ENCODE measurements at regions not wholly inside any gene's neighbourhood (a gene's known extent, or its start where the extent isn't known, plus 50 kb on each side); places are given as distances from the start of the nearest gene placed in this dataset.
A peak's percentile ranks its signal among the peaks of the same experiment; 100 is the strongest.
"Not testable (repeated sequence)": the region's sequence is repeated elsewhere in the genome, so short reads cannot be mapped to it uniquely, and the experiment has no call there.

DNA sequence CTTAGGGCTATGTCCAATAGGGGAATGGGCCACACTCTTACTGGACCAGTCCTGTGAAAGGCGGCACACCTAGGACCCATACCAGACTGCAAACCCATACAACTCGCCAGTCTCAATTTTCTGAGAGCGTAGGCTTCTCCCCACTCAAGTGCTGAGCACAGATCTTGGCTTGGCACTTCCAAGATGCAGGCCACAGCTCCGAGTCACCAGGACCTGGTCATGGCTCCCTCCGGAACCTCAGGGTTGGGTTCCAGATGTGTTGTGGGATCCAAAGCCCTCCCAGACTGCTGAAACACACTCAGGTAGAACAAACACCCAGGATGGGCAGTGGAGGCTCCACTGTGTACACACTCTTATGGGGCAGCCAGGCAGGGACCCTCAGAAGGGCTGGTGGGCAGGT is 103.3 kb downstream of the TMEM144 start:
- DNase-seq (no peak), ATAC-seq (no peak)
- intact Hi-C loops (cut with DNase I, micrococcal nuclease) = no loop called here

DNA sequence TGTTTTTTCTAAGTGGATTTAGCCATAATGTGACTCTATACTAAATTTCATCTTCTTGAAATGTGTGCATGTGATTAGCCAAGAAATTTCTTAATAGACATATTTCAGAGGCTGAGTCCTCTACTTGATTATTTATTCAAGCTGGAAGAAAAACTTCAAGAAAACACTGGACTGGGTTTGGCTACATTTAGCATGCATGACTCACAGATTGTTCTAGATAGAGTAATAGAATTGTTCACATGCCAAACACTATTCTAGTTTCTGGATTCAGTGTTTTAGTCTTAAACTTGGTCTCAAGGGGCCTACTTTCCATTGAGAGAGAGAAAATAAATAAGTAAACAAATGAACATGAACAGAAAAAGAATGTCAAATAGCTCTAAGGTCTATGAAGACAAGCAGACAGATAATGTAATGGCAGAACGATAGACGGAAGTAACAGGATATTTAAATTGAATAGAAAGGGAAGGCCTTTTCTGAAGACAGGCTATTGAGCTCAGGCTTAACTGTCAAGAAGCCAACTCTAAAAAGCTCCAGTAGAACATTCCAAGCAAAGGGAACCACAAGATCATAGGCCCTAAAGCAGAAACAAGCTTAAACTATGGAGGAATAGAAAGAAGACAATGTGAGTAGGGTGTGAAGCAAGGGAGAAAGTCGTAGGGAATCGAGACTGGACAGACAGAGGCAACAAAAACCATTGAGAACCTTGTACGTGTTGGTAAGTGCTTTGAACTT is 104.6 kb downstream of the TMEM144 start:
- intact Hi-C loops (cut with DNase I, micrococcal nuclease) = no loop called here
- DNase-seq (no peak), ATAC-seq (no peak)

DNA sequence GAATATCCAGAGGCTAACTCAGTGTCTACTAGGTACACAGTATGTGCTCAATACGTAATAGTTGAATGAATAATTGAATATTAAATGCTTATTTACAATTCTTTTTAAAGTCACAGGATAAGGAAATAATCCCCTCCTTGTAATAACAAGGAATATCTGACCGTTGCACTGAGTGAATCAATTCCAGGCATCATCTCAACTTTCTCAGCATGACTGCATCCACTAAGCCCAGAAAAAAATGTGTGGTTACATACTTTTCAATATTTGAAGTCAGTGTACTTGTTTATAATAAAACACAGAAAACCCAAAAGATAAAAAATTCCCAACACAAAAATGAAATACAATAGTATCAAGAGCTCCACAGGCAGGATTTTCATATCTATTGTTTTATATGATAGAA is 105.4 kb downstream of the TMEM144 start:
- no peak for DNase-seq
- no peak for ATAC-seq
- intact Hi-C loops (cut with DNase I, micrococcal nuclease) = no loop called here

DNA sequence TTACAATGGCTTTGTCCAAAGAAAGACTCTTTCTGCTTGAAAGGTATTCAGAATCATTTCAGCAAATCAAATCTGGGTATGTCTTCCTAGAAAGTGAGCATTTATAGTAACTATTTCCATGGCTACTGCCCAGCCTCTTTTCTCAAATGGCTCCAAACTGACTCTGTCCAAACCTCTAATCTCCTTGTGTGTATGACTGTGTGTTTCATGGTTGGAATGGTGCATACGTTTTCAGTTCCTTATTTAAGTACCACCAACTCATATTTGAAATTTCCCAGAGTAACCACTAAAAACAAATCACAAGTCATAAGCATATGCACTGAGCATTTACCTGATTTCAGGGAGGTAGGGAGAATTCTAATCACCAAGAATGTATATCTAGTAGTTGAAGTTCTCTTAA is 106.0 kb downstream of the TMEM144 start:
- ATAC-seq = no peak
- DNase-seq = no peak
- intact Hi-C loops (cut with DNase I, micrococcal nuclease) = no loop called here

DNA sequence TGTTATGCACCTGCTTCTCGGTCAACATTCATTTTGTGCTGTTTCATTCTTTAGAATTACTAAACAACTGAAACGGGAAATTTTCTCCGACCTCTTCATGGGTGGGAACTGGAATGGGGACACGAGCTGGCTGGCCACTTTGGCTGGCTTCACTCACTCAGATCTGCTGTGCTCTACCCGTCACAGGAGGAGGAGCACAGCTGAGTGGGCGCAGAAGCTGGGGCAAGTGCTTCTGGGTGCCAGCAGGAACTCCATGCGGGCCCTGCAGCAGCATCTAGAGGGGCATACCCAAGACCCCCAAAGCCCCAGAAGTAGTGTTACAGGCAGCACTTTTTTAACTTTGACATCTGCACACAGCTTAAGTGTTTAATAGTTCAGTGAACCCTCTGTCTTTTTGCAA is 109.6 kb downstream of the TMEM144 start:
- no peak for ATAC-seq
- no peak for DNase-seq
- intact Hi-C loops (cut with DNase I, micrococcal nuclease) = no loop called here

DNA sequence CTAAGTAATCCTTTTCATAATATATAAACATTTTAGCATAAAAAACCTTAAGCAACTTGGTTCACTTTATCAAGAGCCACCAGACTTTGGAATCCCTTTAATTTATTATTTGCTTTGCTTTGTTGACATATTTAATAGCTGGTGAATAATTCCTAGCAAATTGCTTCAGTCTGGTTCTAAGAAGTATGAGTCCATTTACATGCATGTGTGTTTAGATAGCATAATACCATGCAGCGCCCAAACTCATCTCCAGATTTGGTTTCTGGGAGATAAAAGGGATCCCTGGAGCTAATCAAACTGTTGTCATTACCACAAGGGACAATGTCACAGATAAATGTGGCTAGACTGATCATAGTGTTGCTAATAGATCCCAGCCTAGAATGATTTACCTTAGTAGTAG is 111.8 kb downstream of the TMEM144 start:
- intact Hi-C loops (cut with DNase I, micrococcal nuclease) = no loop called here
- ATAC-seq (no peak), DNase-seq (no peak)

DNA sequence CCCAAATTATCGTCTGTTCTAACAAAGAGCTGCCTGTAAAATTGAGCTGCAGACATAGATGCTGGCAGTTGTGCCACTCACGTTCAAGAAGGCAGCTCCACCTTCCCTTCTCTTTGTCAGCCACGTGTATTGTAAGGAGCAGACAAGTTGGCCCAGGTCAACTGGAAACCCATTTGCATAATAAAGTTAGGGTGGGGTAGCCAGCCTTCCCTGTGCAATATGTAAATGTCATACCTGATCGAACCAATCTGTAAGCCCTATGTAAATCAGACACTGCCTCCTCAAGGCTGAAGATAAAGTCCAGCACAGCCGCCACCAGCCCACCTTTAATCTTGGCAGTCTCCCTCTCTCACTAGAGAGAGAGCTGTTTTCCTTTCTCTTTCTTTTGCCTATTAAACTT is 117.2 kb downstream of the TMEM144 start:
- intact Hi-C loops (cut with DNase I, micrococcal nuclease) = no loop called here
- no peak for DNase-seq
- ATAC-seq = peak; percentile 66

DNA sequence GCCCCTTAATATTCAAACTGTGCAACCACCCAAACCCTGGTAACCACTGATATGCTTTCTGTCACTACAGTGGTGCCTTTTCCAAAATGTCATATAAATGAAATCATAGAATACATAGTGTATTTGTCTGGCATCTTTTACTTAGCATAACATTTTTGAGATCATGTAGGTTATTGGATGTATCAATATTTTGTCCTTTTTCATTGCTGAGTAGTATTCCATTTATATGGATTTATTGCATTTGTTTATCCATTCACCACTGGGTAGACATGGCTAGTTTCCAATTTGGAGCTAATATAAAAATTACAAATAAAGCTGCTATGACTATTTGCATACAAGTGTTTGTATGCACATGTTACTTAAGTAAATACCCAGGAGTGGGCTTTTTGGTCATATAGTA is 121.6 kb downstream of the TMEM144 start:
- ATAC-seq = no peak
- DNase-seq = no peak
- intact Hi-C loops (cut with DNase I, micrococcal nuclease) = no loop called here

DNA sequence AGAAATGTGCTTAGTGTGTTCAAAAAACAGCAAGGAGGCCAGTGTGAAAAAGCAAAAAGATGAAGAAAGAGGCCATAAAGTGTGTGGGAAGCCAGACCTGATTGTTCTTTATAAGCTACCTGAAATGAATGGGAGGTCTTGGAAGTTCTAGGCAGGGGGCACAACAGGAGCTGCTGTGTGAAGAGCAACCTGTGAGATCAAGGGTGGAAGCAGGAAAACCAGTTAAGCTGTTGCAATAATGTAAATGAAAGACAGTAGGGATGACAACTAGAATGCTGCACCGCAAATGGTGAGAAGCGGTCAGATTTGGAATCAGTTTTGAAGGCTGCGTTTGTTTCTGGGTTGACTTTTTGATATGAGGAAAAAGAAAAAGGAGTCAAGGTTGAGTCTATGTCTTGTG is 123.5 kb downstream of the TMEM144 start:
- DNase-seq = no peak
- intact Hi-C loops (cut with DNase I, micrococcal nuclease) = no loop called here
- ATAC-seq = no peak

DNA sequence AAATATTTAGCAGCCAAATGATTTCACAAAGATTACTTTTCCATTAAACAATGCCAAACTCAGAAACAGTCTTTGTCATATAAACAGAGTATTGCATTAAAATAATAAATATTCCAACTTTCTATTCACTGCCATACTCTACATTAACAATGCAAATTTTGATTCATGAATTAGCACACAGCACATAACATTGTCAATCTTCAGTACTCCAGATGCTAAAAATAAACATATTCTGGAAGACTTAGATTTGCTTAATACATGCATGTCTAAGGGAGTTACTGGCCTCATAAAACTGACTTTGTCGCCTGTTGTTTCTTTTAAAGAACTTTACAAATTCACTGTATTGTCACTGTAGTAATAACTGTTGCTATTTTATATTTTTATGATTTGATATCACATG is 131.6 kb downstream of the TMEM144 start:
- no peak for DNase-seq
- ATAC-seq = no peak
- intact Hi-C loops (cut with DNase I, micrococcal nuclease) = no loop called here

DNA sequence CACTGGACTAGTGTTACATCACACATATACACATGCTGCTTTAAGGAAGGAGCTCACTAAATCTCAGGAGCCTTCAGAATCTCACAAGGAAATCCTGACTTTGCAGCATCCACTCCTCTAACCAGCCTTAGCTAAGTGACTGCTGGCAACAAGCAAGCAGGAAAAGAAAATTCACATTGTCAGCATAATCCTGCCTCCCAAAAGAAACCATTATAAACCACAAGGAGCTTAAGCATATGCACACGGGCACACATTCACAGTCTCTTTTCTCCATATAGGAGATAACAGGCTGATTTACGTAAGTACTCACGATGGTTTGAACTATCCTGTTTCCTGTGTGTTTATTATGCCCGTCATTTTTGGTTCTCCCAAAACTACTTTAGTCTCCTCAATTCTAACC is 136.3 kb downstream of the TMEM144 start:
- intact Hi-C loops (cut with DNase I, micrococcal nuclease) = no loop called here
- ATAC-seq = no peak
- DNase-seq = no peak

DNA sequence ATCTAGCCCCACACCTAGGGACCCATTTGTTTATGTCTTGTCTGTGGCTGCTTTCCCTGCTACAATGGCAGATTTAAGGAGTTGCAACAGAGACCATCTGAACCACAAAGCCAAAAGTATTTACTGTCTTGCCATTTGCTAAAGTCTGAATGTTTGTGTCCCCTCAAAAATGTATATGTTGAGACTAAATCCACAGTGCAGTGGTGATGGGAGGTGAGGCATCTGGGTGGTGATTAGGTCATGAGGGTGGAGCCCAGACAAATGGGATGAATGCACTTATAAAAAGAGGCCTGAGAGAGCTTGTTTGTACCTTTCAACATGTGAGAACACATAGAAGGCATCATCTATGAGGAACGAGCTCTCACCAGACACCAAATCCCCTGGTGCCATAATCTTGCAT is 137.3 kb downstream of the TMEM144 start:
- intact Hi-C loops (cut with DNase I, micrococcal nuclease) = no loop called here
- DNase-seq = no peak

DNA sequence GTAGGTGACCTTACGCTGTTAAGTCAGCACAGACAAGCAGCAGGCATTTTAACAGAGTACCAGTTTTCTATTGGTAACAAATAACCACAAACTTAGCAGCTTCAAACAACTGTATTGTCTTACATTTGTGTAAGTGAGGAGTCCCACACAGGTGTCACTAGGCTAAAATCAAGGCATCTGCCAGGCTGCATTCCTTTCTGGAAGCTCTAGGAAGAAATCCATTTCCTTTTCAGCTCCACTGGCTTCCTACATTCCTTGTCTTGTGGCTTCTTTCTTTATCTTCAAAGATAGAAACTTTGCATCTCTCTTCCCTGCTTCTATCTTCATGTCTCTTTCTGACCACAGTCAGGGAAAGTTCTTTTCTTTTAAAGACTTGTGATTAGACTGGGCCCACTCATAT is 139.9 kb downstream of the TMEM144 start:
- intact Hi-C loops (cut with DNase I, micrococcal nuclease) = no loop called here
- DNase-seq (no peak), ATAC-seq (no peak)

More for the DNA sequence above, 137.3 kb downstream of the TMEM144 start:
- ATAC-seq = no peak

DNA sequence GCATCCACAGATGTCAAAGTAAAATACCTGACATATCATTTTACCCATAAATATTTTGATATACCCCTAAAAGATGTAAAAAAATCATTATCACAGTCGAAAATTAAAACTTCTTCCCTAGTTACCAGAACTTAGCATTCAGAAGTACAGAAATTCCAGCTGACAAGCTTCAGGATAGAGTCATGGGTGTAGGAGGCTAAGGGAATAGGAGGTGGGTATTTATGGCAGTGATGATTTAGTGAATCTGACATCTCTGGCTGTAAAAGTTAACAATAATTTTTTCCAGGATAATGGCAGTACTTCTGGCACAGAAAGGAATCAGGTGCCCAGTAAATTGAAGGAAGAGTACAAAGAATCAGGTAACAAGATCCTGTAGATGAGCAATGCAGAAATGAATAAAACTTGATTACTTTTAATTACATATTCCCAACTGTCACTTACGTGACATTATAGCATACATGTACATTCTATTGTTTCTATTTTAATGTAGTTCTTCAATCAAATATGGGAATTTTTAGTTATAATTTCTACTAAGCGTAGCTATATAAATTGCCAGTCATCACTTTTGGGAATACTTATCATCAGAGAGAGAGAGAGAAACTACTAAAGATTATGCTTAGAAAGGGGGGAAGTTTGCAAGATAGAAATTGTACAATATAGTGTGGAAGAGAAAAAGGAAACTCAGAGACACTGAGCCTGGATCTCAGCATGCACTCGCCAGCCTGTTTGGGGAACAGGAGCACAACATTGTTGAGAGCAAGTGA is 143.4 kb downstream of the TMEM144 start:
- DNase-seq = no peak
- intact Hi-C loops (cut with DNase I, micrococcal nuclease) = no loop called here
- ATAC-seq = no peak

DNA sequence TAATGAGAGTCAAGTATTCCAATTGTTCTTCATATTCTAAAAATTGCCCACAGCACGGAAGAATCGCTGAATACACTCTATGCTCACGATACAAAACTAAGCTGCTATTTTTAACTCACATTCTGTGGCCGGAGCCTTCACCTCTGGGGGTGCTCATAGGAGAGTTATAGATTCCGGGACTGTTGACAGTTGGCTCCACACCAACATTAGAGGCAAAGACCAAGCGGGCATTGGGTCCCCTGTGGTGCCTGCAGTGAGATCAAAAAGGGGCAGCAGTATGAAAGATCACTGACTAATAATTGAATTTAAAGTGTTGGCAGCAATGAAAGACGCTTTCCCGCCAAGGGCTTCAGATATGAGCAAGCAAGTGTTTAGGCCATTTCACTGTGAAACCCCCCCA is 146.0 kb downstream of the TMEM144 start:
- intact Hi-C loops (cut with DNase I, micrococcal nuclease) = no loop called here
- no peak for ATAC-seq
- no peak for DNase-seq

DNA sequence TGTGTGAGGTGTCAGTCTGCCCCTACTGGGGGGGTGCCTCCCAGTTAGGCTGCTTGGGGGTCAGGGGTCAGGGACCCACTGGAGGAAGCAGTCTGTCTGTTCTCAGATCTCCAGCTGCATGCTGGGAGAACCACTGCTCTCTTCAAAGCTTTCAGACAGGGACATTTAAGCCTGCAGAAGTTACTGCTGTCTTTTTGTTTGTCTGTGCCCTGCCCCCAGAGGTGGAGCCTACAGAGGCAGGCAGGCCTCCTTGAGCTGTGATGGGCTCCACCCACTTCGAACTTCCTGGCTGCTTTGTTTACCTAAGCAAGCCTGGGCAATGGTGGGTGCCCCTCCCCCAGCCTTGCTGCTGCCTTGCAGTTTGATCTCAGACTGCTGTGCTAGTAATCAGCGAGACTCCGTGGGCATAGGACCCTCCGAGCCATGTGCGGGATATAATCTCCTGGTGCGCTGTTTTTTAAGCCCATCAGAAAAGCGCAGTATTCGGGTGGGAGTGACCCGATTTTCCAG is 153.7 kb upstream of the RXFP1 start:
- intact Hi-C loops (cut with DNase I, micrococcal nuclease); DNase-seq; ATAC-seq: not testable (repeated sequence)

DNA sequence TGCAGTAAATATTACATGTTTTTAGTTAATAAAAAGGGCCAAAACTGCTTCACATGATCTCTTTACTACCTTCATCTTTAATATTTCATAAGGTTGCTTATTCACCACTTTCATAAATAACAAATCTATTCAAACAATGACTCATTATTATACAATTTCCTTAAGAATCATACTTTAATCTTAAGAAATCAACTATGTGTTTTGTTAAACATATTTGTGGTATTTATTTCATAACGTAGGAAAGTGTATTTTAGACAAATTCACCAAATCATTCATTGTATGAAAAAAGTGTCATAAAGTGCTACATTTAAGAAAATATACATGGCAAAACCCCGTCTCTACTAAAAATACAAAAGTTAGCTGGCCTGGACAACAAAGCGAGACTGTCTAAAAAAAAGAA is 150.5 kb upstream of the RXFP1 start:
- no peak for ATAC-seq
- intact Hi-C loops (cut with DNase I, micrococcal nuclease) = no loop called here
- no peak for DNase-seq

DNA sequence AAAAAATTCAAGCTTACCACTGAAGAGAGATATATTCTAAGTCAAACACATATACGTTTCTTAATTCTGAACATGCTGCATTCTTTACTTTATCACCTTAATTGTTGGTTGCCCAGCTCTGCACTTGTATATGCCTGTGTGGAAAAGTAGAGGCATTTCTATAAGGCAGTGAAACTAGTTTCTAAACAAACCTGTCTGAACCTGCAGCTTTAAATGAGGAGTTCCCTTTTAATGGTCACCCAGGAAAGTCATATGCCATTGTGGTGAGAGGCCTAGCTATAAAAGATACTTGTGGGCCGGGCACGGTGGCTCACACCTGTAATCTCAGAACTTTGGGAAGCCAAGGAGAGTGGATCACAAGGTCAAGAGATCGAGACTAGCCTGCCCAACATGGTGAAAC is 147.4 kb upstream of the RXFP1 start:
- DNase-seq = no peak
- intact Hi-C loops (cut with DNase I, micrococcal nuclease) = no loop called here
- no peak for ATAC-seq

DNA sequence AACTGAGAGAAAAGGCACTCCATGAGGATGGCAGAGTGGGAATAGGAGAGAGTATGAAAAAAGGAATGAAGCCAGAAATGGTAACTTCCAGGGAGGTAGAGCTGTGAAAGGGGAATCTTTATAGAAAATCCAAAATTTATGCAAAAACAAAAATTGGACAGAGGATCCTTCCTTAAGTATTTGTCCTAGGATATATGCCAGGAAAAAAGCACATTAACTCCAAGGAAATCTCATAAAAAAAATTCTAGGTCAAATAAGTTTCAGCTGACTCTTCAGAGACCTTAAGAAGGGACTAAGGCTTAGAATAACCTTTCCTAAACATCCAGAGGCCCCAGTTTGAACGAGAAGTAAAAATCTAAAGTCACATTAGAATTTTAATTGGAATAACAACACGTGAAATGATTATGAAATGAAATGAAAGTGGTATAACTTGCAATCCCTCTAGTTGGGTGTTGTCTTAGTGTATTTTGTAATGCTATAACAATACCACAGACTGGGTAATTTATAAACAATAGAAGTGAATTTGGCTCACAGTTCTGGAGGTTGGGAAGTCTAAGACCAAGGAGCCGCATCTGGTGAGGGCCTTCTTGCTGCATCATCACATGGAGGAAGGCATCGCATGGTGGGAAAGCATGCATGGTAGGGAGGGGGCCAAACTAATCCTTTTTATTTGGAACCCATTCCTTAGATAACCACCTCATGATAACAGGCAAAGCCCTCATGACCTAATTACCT is 145.4 kb upstream of the RXFP1 start:
- ATAC-seq = no peak
- no peak for DNase-seq
- intact Hi-C loops (cut with DNase I, micrococcal nuclease) = no loop called here

DNA sequence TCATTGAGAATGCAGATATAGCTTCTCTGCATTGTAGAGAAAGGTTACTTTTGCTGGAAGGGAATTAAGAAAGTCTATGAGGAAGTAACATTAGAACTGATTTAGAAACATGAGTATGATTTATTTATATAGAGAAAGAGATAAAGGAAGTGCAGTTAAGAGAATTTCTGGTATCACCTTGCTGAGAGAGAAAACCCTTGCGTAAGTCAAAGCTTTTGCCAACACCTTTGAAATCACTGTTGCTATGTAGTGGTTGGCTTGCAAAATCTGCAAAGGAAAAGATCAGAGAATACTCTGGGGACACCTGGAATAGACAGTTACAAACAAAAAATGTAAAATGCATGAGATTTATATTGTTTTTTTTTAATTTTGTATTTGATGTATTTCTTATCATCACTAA is 137.3 kb upstream of the RXFP1 start:
- intact Hi-C loops (cut with DNase I, micrococcal nuclease) = no loop called here
- DNase-seq (no peak), ATAC-seq (no peak)

Measured in left colon (tissue), 2 donors.